ENCODE measurements at regions not wholly inside any gene's neighbourhood (a gene's known extent, or its start where the extent isn't known, plus 50 kb on each side); places are given as distances from the start of the nearest gene placed in this dataset.

DNA sequence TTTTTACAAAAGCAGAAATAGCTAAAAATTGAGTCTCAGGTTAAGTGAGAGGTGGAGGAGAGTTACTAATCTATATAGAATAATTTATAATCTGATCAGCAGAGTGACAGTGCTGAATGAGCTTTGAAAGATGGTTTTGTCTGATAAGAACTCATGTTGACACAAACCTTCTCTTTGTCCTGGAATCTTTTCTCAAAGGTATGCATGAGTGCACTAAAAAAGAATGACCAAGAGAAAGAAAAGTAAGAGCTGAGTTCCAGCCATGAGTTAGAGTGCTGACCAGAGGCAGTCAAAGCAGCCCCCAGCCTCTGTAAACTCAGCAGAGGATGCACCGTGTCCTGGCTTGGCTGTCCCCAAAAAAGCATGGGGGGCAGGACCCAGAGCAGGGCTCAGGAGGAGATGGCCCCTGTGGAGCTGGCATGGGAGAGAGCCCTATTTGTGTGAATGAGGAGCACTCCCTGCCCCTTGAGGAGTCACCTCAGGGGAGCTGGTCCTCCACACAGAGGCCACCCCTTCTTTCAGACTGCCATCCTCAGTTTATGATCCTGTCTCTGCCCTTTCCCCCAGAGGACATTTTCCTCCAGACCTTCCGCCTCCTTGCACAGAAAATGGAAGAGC, 129.8 kb downstream of the SEC23A start:
- no peak for DNase-seq
- 56 to 65% methylated on average over 2 of the region's 2 CpGs for WGBS, 2 donors
- TF ChIP-seq CTCF (IDR thresholded peaks at IDR 0.05), result no peak
- TF ChIP-seq POLR2A (IDR thresholded peaks at IDR 0.05), result no peak
- Histone ChIP-seq H3K9me3 (no peaks in the 10 kb centered on the region), H3K27ac (no peak overlapping the region), H3K4me1 (no peaks in the 10 kb centered on the region), H3K27me3 (no peaks in the 10 kb centered on the region), H3K4me3 (no peak overlapping the region), H3K36me3 (replicated peaks in 1 of 2; ENCODE audit: insufficient read depth in 1 of 2, low read depth in 2 of 2) (no peaks in the 10 kb centered on the region)
- intact Hi-C loops (cut with DNase I), result no loop called here
- ATAC-seq, result no peak

DNA sequence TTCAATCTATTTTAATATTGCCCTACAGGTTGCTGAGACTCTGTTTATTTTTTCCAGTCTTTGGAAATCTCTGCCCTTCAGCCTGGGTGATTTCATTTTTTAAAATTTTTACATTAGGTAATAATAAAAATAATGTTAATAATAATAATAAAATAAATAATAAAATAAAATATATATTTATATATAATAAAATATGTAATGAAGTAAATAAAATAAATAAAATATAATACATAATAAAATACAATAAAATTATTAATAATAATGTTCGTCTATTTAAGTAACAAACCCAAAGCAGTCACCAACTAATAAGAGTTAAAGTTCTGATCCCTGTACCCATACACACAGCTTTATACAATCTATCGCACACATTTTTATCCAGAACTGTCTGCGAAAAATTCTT, 130.5 kb downstream of the SEC23A start:
- TF ChIP-seq CTCF (IDR thresholded peaks at IDR 0.05), result no peak
- TF ChIP-seq POLR2A (IDR thresholded peaks at IDR 0.05), result no peak
- H3K36me3 ChIP-seq (replicated peaks in 1 of 2; ENCODE audit: insufficient read depth in 1 of 2, low read depth in 2 of 2), result no peaks in the 10 kb centered on the region
- DNase-seq (no peak), ATAC-seq (no peak)
- H3K4me3 ChIP-seq, result no peak overlapping the region
- H3K4me1 ChIP-seq, result no peaks in the 10 kb centered on the region
- no peak overlapping the region for H3K27ac ChIP-seq
- H3K9me3 ChIP-seq, result no peaks in the 10 kb centered on the region
- intact Hi-C loops (cut with DNase I), result no loop called here
- WGBS, 2 donors, result 81 to 83% methylated on average over 3 of the region's 3 CpGs
- H3K27me3 ChIP-seq, result no peaks in the 10 kb centered on the region

DNA sequence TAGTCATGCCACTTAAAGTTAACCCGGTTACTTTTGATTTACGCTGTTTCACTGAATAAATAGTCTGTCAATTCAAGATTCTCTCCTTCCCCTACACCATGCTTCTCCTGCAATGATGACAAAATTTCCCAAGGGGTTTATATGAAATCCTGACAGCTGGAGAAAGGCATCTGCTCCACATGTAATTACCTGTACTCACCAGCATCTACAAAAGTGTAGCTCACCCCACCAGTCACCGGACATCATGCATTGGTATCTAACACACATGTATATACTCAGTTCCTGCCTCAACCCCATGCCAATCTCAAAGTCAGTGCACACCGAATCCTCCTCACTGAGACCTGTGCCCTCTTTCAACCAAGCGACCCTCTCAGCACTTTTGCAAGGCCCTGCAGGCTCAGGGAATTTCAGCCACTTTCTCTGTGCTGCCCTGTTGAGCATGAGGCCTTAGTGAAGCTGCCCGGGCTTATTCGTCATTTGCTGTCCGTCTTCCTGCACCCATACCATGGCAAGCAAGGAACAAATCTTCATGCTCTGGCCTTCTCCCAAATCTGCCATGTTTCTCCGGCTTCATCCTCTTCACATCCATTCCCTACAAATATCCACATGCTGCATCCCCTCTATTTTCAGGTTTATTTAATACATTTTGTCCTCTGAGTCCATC, 131.6 kb downstream of the SEC23A start:
- no peak for ATAC-seq
- 80 to 82% methylated on average over 9 of the region's 9 CpGs for WGBS, 2 donors

DNA sequence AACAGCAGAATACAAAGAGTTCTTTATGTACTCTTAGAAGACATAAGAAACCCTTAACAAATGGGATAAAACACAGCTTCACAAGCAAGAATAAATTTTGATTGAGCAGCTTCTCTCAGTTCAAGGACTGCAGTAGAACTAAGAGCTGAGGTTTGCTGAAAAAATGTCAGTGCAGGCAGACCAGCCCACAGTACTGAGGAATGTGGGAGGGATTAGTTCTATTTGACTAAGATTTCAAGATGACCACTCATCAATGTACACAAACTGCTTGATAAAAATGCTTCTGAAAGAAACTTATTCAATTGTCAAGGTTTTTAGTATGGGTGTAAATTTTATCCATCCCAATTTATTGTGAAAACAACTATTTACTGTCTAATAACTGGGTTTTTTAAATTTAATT, 138.4 kb downstream of the SEC23A start:
- ATAC-seq (no peak), DNase-seq (no peak)
- Histone ChIP-seq H3K27ac (no peak overlapping the region), H3K9me3 (no peaks in the 10 kb centered on the region), H3K4me1 (no peaks in the 10 kb centered on the region), H3K36me3 (replicated peaks in 1 of 2; ENCODE audit: insufficient read depth in 1 of 2, low read depth in 2 of 2) (no peaks in the 10 kb centered on the region), H3K4me3 (no peak overlapping the region), H3K27me3 (no peaks in the 10 kb centered on the region)
- TF ChIP-seq CTCF (IDR thresholded peaks at IDR 0.05) (no peak), POLR2A (IDR thresholded peaks at IDR 0.05) (no peak)
- intact Hi-C loops (cut with DNase I), result no loop called here

More for the DNA sequence above, 131.6 kb downstream of the SEC23A start:
- Histone ChIP-seq H3K27ac (no peak overlapping the region), H3K4me1 (no peaks in the 10 kb centered on the region), H3K4me3 (no peak overlapping the region), H3K36me3 (replicated peaks in 1 of 2; ENCODE audit: insufficient read depth in 1 of 2, low read depth in 2 of 2) (no peaks in the 10 kb centered on the region), H3K9me3 (no peaks in the 10 kb centered on the region), H3K27me3 (no peaks in the 10 kb centered on the region)
- intact Hi-C loops (cut with DNase I), result no loop called here
- TF ChIP-seq POLR2A (IDR thresholded peaks at IDR 0.05), result no peak
- TF ChIP-seq CTCF (IDR thresholded peaks at IDR 0.05), result no peak
- DNase-seq, result no peak

Data from body of pancreas (tissue), 4 donors.